ENCODE measurements at regions not wholly inside any gene's neighbourhood (a gene's known extent, or its start where the extent isn't known, plus 50 kb on each side); places are given as distances from the start of the nearest gene placed in this dataset.

DNA sequence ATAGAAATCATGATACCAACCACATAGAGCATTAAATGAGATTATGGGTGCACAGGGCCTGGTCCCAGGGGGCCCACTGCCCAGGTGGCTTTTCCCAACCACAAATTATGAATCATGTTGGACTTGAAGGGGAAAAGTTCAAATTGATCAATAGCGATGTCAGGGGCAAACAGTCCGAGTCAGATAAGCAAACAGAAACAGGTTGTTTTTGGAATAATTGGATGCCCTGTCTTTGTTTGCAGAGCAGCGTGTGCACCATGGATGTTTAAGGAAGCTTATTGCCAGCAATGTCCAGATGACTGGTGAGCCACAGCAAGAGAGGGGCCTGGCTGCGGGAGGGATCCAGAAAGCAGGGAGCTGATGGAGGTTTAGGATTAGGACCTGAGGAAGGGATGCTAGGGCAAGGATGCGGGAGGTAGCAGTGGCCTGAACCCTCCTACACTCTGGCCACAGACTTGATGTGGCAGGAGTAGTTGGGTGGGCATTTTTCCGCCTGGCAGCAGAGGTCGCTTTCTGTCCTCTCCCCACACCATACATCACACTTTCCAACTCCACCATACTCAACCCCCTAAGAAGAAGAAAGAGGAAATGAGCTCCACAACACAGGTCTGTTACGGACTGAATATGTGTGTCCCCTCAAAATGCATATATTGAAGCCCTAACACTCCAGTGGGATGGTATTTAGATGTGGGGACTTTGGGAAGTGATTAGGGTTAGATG, 266.4 kb upstream of the RPL38 start:
- no peak for DNase-seq

DNA sequence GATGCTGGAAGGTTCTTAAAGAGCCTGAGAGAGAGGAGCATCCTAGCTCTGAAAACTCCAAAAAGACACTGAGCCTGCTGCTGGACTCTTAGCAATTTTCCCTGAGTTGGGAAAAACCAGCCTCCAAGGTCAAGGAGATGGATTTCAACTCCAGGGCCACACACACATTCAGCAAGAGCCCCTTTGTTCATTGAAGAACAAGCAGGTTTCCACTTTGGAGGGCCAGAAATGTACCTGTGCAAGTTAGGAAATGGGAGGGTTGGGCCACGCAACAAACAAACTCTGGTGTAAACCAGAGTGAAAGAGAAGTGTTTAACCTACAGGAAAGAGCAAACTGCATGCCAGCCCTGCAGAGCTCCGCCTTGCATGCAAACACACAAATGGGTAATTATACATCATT, 264.8 kb upstream of the RPL38 start:
- no peak for DNase-seq

DNA sequence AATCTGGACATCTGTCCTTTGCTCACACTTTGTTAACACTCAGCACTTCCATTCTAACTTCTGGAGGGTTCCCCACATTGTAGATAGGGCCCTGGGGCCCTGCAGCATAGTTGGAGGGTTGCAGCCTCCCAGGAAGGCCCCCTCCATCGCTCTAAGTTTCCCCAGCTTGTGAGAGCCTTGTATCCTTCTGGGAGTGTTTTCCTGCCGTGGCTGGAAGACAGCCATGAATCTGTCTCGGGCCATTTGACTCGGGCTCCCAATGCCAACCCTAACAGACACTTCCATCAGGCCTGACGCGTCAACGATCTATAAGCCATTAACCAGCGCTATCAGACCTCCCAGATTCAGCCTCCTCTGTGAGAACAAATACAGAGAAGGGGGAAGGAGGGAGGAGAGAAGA, 263.7 kb upstream of the RPL38 start:
- no peak for DNase-seq

DNA sequence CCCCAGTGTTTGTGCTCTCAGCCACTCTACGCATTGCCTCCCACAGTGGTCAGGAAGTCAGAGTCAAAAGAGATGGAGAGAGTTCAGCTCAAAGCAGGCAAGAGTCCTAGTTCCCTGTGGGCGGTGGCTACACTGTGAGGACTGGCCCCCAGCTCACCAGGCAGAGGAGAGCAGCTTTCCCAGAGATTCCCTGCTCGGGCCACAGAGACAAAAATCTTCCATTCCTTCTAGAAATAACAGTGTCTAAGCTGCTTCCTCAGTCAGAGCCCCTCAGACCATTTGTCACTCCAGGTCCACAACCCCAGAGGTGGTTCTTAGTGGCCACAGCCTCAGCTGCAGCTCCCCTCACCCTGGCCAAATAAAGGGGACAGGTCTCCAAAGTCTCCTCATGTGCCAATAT, 263.0 kb upstream of the RPL38 start:
- no peak for DNase-seq

DNA sequence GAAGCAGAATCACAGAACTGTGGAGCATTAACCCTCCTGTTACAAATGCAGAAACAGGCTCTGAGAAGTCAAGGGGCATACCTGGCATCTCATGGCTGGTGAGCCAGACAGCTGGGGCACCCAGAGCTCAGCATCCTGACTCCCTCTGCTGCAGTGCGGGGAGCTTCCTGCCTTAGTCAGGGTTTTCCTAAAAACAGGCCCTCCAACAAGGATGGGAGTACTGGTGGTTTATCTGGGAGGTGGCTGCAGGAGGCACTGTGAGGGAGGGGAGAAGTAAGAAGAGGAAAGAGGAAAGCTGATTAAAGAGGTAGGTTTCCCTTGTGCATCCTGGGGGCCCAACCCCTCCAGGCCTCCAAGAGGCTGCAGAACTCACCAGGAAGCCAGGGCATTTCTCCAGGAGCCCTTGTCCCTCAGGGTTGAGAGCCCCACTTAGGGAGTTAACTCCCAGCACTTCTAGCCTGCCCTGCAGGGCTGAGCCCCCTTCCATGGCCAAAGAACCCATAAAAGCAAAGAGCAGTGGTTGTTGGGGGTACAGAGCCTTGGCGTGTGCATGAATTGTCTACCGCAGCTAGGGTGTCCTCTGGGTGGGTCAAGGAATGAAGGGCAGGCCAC, 261.5 kb upstream of the RPL38 start:
- no peak for DNase-seq

DNA sequence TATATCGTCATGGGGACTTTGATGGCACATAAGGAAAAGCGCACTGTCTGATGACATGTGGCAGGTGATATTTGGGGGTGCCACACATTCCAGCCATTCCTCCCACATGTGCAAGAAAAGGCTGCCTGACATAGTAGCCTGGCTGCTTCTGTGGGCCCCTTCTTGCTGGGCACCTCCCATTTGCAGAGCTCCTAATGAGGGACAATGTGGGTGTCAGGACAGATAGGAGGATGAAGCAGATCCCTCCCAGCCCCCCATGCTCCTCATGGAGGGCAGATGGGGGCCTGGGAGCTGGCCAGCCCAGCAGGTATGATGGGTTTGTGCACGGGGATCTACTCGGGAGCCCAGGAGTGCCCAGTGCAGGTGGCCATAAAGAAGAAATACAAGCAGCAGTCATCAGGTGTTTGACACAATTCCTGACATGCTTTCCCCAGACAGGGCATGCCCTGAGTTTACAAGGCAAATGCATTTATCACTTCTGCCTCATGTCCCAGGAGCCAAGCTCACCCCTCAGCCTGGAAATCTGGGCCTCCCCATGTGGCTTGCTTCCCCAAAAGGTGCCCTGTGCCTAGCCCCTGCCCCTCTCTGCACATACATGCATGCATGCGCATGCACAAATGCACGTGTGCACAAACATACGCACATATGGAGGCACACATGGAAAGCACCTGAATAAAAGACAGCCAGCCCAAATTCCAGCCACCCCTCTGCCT, 260.6 kb upstream of the RPL38 start:
- DNase-seq, result no peak

DNA sequence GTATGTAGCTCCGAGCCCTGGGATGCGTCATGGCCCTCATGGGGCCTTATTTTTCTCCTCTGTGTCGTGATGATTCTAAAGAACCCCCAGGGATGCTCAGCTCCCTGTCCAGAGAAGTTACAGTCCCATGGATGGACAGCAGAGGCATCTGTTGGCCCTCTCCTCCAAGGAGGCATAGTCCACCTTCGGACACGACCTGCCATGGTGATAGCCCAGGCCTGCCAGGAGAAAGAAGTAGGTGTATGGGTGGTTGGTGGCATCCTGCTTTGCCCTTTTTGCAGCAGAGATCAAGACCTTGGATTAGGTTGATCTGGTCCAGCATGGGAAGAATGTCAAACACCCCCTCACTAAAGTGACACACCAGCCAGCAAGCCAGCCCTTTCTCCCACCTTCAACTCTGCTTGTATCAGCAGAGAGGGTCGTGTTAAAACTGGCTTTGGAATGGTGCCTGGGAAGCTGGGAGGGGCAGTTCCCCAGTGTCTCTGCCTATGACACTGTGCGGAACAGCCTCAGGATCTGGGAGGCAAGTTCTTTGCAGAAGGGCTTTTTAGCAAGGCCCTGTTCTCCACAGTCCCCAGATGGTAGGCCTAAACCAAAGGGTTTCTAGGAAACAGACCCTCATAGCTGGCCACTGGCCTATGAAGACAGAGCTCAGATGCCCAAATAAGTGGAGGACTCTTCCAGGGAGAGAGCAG, 259.9 kb upstream of the RPL38 start:
- DNase-seq, result no peak

DNA sequence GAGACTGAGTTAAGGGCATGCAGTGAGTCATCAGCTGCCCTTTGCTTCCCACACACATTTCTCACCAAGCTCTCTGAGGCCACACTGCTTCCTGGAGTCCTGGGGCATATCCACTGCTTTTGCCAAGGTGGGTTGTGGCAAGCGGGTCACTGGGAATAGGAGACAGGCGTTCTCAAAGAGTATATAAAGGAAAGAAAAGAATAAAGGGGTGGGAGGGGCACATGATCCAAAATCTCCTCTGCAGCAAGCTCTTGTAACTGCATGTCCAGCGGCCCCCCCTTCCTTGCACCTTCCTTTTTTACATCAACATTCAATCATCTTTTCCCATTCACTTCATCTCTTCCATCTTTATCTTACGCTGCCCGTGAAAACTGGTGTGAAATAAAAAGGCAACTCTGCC, 259.1 kb upstream of the RPL38 start:
- no peak for DNase-seq

DNA sequence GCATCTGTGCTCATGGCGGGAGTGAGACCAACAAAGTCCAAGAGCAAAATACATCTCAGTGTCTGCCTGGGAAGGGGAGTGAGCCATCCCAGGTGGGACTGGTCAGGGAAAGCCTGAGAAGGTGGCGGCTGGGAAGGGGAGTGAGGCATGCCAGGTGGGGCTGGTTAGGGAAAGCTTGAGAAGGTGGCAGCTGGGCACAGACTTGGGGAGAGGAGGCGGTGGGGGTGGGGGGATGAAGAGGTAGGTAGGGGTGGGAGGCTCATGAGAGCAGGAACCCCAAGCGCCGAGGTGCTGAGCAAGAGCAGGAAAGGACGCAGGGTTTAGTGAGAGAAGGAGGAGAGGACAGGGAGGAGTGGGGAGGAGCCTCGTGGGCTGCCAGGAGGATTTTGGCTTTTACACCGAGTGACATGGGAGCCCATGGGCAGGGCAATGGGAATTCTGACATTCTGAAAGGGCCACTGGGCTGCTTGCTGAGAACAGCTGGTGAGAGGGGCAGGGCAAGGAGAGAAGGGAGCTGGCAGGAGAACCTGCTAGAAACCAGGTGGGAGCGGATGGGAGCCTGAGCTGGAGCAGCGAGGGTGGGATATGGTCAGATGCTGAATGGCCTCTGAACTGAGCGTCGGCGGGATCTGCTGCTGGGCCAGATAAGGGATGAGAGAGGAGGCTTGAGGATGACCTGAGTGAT, 256.1 kb upstream of the RPL38 start:
- DNase-seq, result no peak

DNA sequence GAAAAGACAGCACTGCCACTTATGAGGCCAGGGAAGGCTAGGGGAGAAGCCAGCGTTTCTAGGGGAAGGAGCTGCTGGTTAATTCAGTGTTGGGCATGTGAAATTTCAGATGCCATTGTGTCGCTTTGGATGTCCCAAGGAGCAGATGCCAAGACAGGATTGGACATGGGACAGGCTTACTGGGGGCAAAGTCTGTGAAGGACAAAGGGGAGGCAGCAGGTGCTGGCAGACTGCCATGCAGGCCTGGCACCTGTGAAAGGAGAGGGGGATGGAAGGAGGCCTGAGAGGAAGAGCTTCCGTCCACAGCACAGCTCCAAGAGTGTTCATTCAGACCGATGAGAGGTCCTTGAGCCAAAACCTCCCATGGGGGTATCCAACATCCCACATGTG, 255.5 kb upstream of the RPL38 start:
- DNase-seq, result no peak

DNA sequence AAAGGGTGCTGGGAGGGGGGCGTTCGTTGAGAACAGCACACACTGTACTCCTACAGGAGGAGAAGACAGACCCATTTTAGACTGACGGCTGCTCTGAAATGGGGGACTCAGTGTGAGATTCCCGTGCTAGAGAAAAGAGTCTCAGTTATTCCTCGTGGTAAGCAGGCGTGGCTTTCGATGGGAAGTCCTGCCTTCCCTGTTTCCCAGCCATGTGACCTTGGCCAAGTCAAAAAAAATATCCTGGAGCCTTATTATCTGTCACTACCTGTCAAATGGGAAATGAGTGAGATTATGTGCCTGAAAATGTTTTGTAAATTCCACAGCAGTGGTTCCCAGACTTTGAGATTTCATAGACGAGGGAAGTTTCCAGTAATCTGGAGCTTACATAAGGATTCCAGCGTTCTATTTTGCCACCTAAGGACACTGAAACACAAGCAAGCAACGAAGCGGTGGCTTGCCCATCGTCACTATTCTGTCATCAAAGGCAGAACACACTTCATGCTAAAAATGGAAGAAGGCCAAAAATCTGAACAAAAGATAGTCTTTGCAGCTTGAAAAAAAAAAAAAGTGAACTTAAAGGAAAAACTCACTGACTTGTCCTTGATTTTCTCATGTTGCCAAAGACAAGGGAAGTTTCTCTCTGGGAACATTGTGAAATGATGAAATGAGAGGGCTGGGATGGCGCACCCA, 253.4 kb upstream of the RPL38 start:
- DNase-seq, result no peak

DNA sequence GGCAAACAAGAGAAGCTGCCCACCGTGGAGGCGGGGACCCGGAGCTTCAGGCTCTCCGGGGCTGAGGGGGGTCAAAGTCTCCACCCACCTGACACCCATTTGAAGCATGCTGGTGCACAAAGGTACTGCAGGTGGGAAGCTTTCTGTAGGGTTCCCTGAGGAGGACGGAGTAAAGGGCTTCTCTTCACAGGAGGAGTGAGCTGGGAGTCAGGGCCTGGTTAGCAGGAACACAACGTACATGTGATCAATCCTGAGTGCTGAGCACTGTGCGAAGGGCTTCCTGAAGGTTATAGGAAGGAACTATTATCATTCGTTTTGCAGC, 252.9 kb upstream of the RPL38 start:
- no peak for DNase-seq

DNA sequence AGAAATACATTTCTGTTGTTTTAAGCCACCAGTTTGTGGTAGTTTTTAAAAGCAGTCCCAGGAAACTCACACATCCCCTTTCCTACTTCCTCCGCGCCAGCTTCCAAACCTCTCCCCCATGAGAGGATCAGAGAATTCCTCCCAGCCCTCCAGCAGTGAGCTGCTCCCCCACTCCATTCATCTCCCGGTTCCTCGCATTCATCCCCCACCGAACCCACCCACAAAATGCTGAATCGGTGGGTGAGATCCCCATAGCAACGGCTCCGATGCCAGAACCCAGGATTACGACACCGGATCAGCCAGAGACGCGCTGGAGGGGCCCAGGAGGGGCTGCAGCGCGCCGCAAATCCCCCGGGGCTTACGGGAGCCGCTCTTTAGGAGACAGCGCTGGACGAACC, 251.4 kb upstream of the RPL38 start:
- DNase-seq, result no peak

DNA sequence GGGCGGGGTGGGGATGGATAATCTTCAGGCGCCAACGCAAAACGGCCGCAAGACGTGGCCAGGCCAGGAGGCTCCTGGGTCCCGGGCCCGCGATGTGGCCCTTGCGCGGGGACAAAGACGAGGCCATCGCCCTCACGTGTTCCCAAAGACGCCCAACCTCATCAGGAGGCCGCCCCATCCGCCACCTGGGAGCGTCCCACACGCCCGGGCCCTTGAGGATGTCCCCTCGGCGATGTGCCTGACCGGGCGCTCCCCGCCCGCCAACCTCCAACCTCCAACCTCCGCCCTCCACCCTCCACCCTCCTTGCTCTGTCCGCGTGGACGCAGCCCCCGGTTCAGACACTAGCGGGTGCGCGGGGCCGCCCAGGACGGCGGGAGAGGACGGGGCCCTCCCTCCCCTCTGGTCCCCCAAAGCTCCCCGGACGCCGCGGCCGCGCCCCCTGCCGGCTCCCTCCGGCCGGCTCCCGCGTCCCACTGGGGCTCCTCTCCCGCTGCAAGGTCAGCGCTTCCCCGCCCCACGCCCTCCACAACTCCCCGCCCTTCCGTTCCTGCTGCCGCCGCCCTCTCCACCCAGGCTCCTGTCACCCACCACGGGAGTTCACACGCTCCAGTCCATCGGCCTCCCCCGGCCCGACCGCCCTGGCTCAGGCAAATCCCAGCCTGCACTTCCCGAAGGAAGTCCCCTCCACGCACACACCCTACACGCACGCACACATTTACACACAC, 250.8 kb upstream of the RPL38 start:
- DNase-seq, result no peak

DNA sequence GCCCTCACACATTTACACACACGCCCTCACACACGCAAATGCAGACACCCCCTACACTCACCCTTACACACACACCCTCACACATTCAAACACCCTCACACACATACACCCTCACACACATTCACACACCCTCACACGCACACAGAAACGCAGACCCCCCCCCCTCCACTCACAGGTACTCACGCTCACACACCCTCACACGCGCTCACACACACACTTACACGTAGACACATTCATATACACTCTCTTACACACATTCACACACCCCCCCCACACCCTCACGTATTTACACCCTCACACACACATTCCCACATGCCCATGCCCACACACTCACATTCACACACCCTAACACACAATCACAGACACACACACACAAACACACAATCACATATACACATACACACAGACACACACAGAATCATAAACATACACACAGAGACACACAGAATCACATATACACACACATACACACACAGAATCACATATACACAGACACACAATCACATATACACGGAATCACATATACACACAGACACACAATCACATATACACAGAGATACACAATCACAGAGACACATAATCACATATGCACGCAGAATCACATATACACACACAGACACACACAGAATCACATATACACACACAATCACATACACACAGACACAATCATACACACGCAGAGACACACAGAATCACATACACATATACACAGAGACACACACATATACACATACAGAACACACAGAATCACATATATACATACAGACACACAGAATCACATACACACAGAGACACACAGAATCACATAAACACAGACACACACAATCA, 250.1 kb upstream of the RPL38 start:
- DNase-seq, result no peak

DNA sequence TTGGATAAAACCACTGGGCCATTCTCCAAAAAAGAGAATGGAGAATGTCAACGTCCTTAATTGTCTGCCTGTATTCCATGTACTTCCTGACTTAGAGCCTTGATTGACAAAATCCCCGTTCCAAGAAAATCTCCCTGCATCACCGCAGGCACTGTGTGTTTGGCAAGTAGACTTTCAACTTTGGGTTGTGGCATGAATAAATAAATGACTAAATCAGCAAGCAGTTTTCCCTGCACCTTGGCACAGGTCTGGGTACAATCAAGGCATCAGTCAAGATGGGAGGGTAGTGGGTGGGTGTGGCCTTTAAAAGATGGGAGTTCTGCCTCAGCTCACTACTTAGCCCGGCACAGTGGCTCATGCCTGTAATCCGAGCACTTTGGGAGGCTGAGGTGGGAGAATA, 248.5 kb upstream of the RPL38 start:
- no peak for DNase-seq

DNA sequence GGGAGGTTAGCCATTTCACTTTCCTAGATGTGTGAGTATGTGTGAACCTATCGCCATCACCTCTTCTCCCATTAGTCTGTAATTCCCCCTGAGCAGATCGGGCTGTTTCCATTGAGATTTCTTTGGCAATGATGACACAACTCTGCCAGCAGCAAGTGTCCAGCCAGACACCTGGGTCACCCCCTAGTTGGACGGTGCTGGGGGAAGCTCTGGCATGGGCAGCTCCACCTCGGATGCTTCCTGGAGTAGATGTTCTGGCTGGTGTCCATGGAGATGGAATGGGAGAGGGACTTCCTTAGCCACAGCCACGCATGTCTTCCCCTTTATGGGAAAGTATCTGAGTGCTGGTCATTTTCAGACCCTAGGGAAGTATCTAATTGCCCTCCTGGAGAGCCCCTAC, 247.9 kb upstream of the RPL38 start:
- no peak for DNase-seq

DNA sequence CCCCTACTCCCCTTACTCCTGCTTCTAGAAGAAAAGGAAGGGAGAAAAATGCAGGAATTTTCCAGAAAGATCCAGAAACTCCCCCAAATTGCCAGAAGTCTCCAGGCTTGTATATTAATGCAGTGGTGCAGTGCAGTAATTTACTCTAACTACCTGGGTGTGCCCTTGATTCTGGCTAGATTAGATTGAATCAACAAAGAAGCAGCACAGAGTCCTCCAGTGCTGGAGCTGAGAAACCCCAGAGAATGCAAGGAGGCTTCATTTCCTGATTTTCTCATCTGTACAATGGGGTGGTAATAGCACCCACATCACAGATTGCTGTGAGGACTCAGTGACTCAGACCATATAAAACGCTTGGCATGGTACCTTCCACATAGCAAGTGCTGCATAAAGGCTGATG, 247.3 kb upstream of the RPL38 start:
- no peak for DNase-seq

DNA sequence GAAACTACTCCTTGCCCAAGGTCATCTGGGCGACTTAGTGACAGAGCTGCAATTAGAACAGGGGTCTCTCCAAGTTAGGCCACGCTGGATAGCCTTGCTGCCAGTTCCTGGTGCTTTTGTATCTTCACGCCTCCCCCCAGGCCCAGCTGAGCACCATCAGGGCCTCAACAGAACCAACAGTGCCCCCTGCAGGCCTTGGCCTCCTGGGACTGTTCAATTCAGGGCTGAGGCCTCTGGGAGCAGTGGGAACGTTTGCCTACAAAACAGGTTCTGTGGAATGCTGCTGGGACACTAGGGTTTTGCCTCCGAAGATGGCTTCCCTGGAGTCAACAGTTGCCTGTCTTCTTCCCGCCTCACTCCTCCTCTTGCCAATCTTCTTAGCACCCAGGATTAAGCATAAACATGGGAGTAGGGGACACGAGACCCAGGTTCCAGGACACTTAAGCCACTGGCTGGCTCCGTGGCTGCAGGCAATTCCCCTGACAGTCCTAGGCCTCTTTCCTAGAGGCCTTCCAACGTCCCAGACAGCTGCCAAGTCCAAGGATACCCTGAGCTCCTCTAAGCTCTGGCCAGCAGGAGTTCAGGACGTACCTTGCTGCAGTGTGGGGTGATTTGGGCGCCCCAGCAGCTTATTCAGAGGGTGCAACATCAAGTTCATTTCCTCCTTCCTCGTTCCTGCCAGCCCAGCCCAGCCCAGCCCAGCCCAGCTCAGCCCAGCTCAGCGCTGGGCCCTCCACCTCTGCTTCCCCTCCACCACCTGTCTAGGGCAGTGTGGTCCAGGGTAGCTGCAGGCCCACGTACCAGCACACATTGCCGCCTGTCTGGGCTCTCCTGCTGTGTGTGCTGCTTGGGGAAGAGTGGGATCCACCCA, 246.6 kb upstream of the RPL38 start:
- peak in 1 of 2 experiments; percentile 3 for DNase-seq

DNA sequence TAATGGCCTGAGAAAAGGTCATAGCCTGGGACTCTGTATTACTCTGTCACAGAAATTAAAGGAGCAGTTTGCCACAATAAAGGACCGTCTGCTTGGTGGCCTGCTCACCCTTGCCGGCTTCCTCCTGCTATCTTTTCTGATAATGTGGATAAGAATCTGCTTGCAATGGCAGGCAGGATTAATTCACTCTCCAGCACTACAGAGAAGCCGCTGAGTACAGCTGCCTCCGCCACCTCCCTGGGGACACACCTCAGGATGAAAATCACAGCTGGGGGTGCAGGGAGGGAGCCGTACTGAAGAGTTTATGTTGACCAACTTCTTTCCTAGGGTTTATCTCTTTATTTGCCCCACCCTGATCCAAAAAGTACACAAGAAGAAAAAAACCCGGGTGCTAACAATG, 245.9 kb upstream of the RPL38 start:
- no peak for DNase-seq
